SJCRH30 (cell line): ENCODE measurements at regions not wholly inside any gene's neighbourhood (a gene's known extent, or its start where the extent isn't known, plus 50 kb on each side); places are given as distances from the start of the nearest gene placed in this dataset.

ENCODE experiments used
- DNase-seq, 2 experiments: peaks; one replicate each; pipeline ENCODE4 v3.0.0-alpha.2; 2015 to 2020
- H3K27ac ChIP-seq: fragments of 250-450 bp; sonication (Bioruptor Pico); 2 replicates; pipeline ENCODE4 v1.5.1; 2020; ENCODE audit warnings: mild to moderate bottlenecking, moderate library complexity
- H3K27me3 ChIP-seq: fragments of 250-450 bp; sonication (Bioruptor Pico); 2 replicates; pipeline ENCODE4 v1.5.1; 2020; ENCODE audit warnings: mild to moderate bottlenecking, moderate library complexity
- H3K36me3 ChIP-seq: fragments of 250-450 bp; sonication (Bioruptor Pico); 2 replicates; pipeline ENCODE4 v1.5.1; 2020; ENCODE audit warnings: mild to moderate bottlenecking, moderate library complexity
- H3K4me1 ChIP-seq: fragments of 250-450 bp; sonication (Bioruptor Pico); 2 replicates; pipeline ENCODE4 v1.5.1; 2020; ENCODE audit warnings: mild to moderate bottlenecking, moderate library complexity
- H3K4me3 ChIP-seq: fragments of 250-450 bp; sonication (Bioruptor Pico); 2 replicates; pipeline ENCODE4 v1.5.1; 2020; ENCODE audit warnings: mild to moderate bottlenecking, moderate library complexity
- H3K9me3 ChIP-seq: fragments of 250-450 bp; sonication (Bioruptor Pico); replicated peaks from 2 replicates; pipeline ENCODE4 v1.5.1; 2020; ENCODE audit warnings: mild to moderate bottlenecking, moderate library complexity

DNA sequence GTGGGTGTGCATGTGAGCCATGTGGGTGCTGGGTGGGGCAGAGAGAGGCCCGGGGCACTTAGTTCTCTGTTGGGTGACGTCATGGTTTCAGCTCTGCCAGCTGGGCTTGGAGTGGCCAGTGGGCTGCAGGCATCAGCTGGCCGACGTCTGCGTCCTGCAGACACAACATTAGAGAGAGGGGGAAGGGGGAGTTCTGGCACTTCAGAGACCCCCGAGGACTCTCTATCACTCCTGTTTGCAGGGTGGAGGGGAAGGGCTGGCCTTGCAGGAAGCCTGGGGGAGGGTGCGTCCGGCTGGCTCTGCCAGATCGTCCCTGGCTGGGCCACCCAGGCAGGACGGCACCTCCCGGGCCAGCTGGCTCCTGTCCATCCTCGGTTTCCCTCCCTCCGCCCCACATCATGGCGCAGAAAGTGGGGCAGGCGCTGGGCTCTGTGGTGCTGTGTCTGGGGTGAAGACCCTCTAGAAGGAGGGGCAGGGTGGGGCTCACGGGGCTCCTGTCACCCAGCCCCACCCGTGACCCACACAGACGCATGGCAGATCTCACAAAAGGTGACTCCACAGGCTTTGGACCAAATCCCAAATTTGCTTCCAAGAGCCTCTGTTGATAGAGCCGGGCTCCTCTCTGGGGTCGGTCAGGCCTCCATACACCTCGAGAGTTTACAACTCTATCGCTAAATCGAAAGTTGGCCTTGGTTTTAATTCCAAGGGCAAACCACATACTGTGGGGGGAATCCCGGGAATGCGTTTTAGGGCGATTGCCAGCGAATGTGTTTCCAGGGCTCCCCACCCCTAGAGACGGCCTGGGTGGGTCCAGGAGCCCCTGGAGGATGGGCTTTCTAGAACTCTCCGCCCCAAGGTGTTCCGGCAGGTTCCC lies 73.4 kb upstream of the TTC34 start:
- DNase-seq: peak; percentile 20 to 34
- H3K4me3 ChIP-seq: no peak overlapping the region
- peaks cover 7% of the 10 kb centered on the region for H3K9me3 ChIP-seq
- peaks cover 54% of the 10 kb centered on the region for H3K27me3 ChIP-seq
- no peaks in the 10 kb centered on the region; the same call in 1 of the 2 replicates for H3K4me1 ChIP-seq
- no peak overlapping the region for H3K27ac ChIP-seq
- no peaks in the 10 kb centered on the region for H3K36me3 ChIP-seq

- H3K27me3 ChIP-seq: peaks cover 62% of the 10 kb centered on the region
- no peaks in the 10 kb centered on the region; the same call in 1 of the 2 replicates for H3K4me1 ChIP-seq
- no peaks in the 10 kb centered on the region for H3K36me3 ChIP-seq
- DNase-seq: peak in 1 of 2 experiments; percentile 21
- H3K27ac ChIP-seq: no peak overlapping the region
- H3K4me3 ChIP-seq: no peak overlapping the region
- H3K9me3 ChIP-seq: peaks cover 7% of the 10 kb centered on the region
These were observed 74.4 kb upstream of the TTC34 start for GRCh38 chr1:2875707-2876561.

- Histone ChIP-seq H3K36me3 (no peaks in the 10 kb centered on the region), H3K27ac (no peak overlapping the region), H3K9me3 (no peaks in the 10 kb centered on the region), H3K27me3 (peaks cover 66% of the 10 kb centered on the region), H3K4me3 (no peak overlapping the region), H3K4me1 (no peaks in the 10 kb centered on the region; the same call in 1 of the 2 replicates)
- DNase-seq: no peak
These were observed 75.4 kb upstream of the TTC34 start for GRCh38 chr1:2876846-2877245.

DNA sequence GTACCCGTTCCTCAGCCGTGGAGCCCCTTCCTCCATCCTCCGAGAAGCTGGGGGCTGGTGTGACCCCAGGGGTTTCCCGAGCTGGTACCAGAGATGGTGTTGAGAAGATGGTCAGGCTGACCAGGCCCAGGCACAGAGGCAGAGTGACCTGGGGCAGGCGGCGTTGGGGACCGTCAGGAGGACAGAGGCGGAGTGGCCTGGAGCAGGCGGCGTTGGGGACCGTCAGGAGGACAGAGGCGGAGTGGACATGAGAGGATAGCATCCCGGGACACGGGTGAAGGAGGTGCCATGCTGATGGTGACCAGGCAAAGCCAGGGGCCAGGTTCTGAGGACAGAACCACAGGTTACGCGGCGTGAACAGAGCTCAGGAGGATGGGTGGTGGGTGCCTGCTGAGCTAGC lies 75.9 kb upstream of the TTC34 start:
- H3K27ac ChIP-seq: no peak overlapping the region
- H3K27me3 ChIP-seq: peaks cover 72% of the 10 kb centered on the region
- no peak for DNase-seq
- no peaks in the 10 kb centered on the region; the same call in 1 of the 2 replicates for H3K4me1 ChIP-seq
- no peaks in the 10 kb centered on the region for H3K9me3 ChIP-seq
- H3K36me3 ChIP-seq: no peaks in the 10 kb centered on the region
- no peak overlapping the region for H3K4me3 ChIP-seq

DNA sequence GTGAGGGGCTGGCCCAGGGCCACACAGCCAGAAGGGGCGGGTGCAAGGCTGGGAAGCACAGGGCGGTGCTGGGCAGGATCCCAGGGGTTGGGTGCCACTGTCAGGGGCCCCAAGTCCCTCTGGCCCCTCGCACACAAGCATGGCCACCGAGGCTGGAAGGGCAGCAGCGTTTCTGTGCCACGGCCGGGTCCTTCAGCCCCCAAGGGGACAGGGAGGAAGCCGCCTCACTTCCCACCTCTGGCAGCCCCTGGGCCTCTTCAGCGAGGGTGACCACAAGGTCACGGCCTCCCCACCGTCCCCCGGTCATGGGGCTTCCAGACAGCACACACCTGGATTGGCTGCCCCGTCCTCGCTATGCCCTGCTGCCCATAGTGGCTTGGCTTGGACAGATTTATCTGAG lies 77.1 kb upstream of the TTC34 start:
- H3K27me3 ChIP-seq: peaks cover 81% of the 10 kb centered on the region
- no peaks in the 10 kb centered on the region for H3K9me3 ChIP-seq
- H3K27ac ChIP-seq: no peak overlapping the region
- H3K4me3 ChIP-seq: no peak overlapping the region
- DNase-seq: no peak
- H3K36me3 ChIP-seq: no peaks in the 10 kb centered on the region
- H3K4me1 ChIP-seq: no peaks in the 10 kb centered on the region; the same call in 1 of the 2 replicates

DNA sequence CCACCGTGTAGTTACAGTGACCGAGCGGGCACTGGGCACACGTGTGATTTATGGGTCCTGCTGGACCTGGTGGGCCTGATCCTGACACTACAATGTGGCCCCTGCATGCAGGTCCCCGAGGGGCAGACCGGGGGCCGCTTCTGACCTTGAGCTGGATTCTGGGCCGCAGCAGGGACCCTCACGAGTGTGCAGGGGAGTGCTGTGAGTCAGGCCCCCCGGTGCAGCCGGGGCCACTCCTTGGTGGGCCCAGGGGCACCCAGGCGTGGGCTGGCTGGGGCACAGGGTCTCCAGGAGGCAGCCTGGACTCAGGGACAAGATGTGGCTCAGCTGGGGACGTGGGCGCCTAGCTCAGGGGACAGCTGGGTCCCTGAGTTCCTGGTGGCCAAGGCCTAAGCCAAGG lies 77.5 kb upstream of the TTC34 start:
- H3K36me3 ChIP-seq: no peaks in the 10 kb centered on the region
- no peaks in the 10 kb centered on the region; the same call in 1 of the 2 replicates for H3K4me1 ChIP-seq
- H3K9me3 ChIP-seq: no peaks in the 10 kb centered on the region
- DNase-seq: no peak
- no peak overlapping the region for H3K4me3 ChIP-seq
- peaks cover 81% of the 10 kb centered on the region for H3K27me3 ChIP-seq
- no peak overlapping the region for H3K27ac ChIP-seq

DNA sequence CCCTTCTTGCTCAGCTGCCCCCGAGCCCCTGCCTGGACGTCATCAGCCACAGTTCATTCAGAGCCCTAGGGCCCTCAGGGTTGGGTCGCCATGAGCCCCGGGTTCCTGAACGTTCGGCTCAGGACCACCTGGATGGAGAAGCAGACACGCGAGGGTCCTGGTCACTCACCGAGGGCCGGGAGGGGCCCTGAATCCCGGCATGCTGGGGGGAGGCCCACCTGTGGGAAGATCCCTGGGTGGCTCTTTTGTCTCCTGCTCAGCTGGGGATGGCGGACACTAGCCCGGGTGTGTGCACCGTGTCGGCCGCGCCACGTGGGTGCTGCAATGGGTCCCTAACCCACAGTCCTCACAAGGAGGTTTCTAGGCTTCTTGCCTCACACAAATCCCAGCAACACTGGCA lies 78.1 kb upstream of the TTC34 start:
- Histone ChIP-seq H3K9me3 (no peaks in the 10 kb centered on the region), H3K27ac (no peak overlapping the region), H3K4me3 (no peak overlapping the region), H3K4me1 (no peaks in the 10 kb centered on the region; the same call in 1 of the 2 replicates), H3K27me3 (peaks cover 83% of the 10 kb centered on the region), H3K36me3 (no peaks in the 10 kb centered on the region)
- no peak for DNase-seq

DNA sequence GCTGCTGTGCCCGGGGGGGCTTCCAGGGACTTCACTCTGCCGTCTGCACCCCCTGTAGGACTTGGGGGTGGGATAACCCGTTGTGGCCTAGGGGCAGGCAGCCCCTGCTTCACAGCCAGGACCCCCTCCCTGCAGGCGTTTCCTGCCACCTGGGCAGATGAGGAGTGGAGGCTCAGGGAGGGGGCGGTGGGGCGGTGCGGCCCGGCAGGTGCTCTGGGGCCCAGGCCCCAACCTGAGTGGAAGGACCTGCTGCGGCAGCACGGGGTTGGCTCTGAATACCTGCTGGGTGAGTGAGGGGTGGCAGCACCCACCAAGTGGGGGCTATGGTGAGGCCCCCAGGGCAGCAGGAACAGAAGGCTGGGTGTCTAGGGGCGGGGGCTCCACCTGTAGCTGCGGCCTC lies 78.6 kb upstream of the TTC34 start:
- Histone ChIP-seq H3K9me3 (no peaks in the 10 kb centered on the region), H3K4me3 (no peak overlapping the region), H3K27me3 (peaks cover 83% of the 10 kb centered on the region), H3K36me3 (no peaks in the 10 kb centered on the region), H3K4me1 (no peaks in the 10 kb centered on the region; the same call in 1 of the 2 replicates), H3K27ac (no peak overlapping the region)
- DNase-seq: no peak

DNA sequence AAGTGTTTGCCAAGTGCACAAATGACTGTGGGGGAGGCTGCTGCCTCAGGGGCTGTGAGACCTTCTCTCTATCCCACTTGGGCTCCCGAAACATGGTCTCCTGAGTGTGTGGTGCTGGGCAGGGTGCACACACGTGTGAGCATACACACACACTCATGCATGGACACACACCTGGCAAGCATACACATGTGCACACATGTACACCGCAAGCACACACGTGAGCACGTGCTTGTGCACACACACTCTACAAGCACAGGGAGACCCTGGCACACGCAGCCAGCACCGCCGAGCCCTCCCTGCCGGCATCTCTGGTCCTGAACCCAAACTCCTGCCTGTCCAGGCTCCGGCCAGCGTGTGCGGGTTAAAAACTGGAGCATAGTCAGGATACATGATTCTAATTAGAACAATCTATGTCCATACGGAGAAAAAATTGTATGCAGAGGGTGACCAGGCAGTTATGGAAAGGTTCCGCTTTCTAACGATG lies 79.4 kb upstream of the TTC34 start:
- no peaks in the 10 kb centered on the region for H3K36me3 ChIP-seq
- H3K4me3 ChIP-seq: no peak overlapping the region
- H3K9me3 ChIP-seq: no peaks in the 10 kb centered on the region
- H3K27me3 ChIP-seq: peaks cover 77% of the 10 kb centered on the region
- no peaks in the 10 kb centered on the region for H3K4me1 ChIP-seq
- DNase-seq: no peak
- no peak overlapping the region for H3K27ac ChIP-seq

DNA sequence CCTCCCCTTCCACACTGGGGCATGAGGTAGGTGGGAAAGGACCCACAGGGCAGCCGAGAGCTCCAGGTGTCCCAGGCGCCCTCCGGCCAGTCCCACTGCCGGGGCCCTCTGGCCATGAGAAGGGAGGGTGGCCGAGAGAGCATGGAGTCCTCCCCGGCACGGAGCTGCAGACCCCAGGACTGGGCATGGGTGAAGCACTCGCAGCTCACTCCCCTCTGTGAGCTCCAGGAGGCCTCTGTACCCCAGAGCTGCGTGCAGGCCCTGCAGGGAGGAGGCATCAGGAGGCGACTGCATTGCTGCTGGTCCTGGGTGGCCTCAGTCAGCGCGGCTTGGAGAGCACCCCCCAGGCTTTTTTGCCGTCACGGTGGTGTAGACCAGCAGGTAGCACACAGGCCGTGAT lies 80.1 kb upstream of the TTC34 start:
- no peak for DNase-seq
- peaks cover 72% of the 10 kb centered on the region for H3K27me3 ChIP-seq
- no peaks in the 10 kb centered on the region for H3K4me1 ChIP-seq
- no peaks in the 10 kb centered on the region for H3K36me3 ChIP-seq
- no peak overlapping the region for H3K27ac ChIP-seq
- no peaks in the 10 kb centered on the region for H3K9me3 ChIP-seq
- no peak overlapping the region for H3K4me3 ChIP-seq

DNA sequence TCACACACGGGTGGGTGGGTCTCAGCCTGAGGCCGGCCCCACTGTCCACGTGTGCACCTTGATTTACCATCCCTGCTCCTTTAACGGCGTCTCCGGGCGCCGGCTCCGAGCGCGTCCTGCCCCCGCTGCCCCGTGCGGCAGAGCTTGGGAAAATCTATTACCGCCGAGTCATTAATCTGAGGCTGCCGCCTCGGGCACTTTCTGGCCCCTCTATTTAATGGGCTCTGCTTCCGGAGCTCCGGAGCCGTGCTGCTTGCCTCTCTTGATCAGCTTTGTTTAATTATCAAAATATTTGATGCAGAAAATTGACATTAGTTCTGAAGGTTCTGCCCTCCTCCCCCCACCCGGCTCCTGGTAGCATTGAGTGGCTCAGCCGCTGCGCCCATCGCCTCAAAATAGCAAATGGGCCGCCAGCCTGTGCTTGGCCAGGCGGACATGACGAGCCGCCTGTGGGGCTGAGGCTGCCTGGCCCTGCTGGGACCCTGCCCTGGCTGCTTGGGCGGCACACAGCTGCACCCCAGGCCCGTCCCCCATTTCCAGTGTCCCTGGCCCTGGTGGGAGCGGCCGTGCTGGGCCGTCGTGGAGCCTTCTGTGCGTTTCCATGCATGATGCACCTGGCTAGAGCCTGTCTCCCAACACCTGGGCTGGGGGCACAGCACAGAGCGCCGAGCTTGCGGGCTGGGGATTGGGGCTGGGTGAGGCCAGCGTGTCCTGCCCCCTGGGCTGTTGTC lies 81.6 kb upstream of the TTC34 start:
- H3K4me3 ChIP-seq: no peak overlapping the region
- no peak for DNase-seq
- no peaks in the 10 kb centered on the region for H3K4me1 ChIP-seq
- H3K9me3 ChIP-seq: no peaks in the 10 kb centered on the region
- H3K27ac ChIP-seq: no peak overlapping the region
- peaks cover 62% of the 10 kb centered on the region for H3K27me3 ChIP-seq
- no peaks in the 10 kb centered on the region for H3K36me3 ChIP-seq

- Histone ChIP-seq H3K4me1 (no peaks in the 10 kb centered on the region), H3K36me3 (no peaks in the 10 kb centered on the region), H3K27me3 (peaks cover 57% of the 10 kb centered on the region), H3K4me3 (no peak overlapping the region), H3K9me3 (no peaks in the 10 kb centered on the region), H3K27ac (no peak overlapping the region)
- DNase-seq: no peak
These were observed 83.5 kb upstream of the TTC34 start for GRCh38 chr1:2885001-2885400.

GRCh38 chr1:2886631-2887030 lies 85.1 kb upstream of the TTC34 start:
- Histone ChIP-seq H3K4me1 (peaks cover 7% of the 10 kb centered on the region), H3K36me3 (no peaks in the 10 kb centered on the region), H3K9me3 (no peaks in the 10 kb centered on the region), H3K27ac (no peak overlapping the region), H3K4me3 (no peak overlapping the region), H3K27me3 (peaks cover 61% of the 10 kb centered on the region)
- DNase-seq: no peak

GRCh38 chr1:2887941-2888855 lies 86.7 kb upstream of the TTC34 start:
- H3K36me3 ChIP-seq: no peaks in the 10 kb centered on the region
- H3K27ac ChIP-seq: no peak overlapping the region
- DNase-seq: no peak
- H3K9me3 ChIP-seq: no peaks in the 10 kb centered on the region
- peaks cover 57% of the 10 kb centered on the region for H3K27me3 ChIP-seq
- no peak overlapping the region for H3K4me3 ChIP-seq
- H3K4me1 ChIP-seq: peaks cover 7% of the 10 kb centered on the region
